Gastroesophageal sphincter (tissue), 4 donors: ENCODE measurements at regions not wholly inside any gene's neighbourhood (a gene's known extent, or its start where the extent isn't known, plus 50 kb on each side); places are given as distances from the start of the nearest gene placed in this dataset.

Source experiments
- ATAC-seq: fragments of 150-250 bp; one replicate; pipeline ENCODE4 v1.9.1; 2016; ENCODE audit warnings: mild to moderate bottlenecking, moderate library complexity
- H3K27ac ChIP-seq, 4 donors: fragments of 200-600 bp; sonication (generic) in 3 of 4; 1 replicate in 3 of 4; 2 replicates in 1 of 4; pipeline ENCODE4 v1.5.1; 2016 to 2019
- H3K27me3 ChIP-seq: fragments of 200-600 bp; sonication (generic); one replicate; pipeline ENCODE4 v1.5.1; 2019
- H3K36me3 ChIP-seq, 2 donors: fragments of 200-600 bp; sonication (generic); one replicate each; pipeline ENCODE4 v1.5.1; 2019; ENCODE audit warnings: control low read depth in 1 of 2
- H3K4me1 ChIP-seq, 3 donors: fragments of 200-600 bp; sonication (generic); 1 replicate in 2 of 3; 2 replicates in 1 of 3; pipeline ENCODE4 v1.5.1; 2016 to 2019; ENCODE audit warnings: control low read depth in 2 of 3
- H3K4me3 ChIP-seq, 2 donors: fragments of 200-600 bp; sonication (generic); one replicate each; pipeline ENCODE4 v1.5.1; 2019; ENCODE audit warnings: mild to moderate bottlenecking in 1 of 2, moderate library complexity in 1 of 2
- H3K9me3 ChIP-seq, 3 donors: fragments of 200-600 bp; sonication (generic); one replicate each; pipeline ENCODE4 v1.5.1; 2017 to 2019; ENCODE audit warnings: control low read depth in 2 of 3
- CTCF ChIP-seq, 4 experiments: fragments of 200-600 bp in 2 of 4; fragments of 450-650 bp in 2 of 4; sonication (generic) in 1 of 4; IDR thresholded peaks; one replicate each; pipeline ENCODE4 v1.5.1; 2017 to 2019; ENCODE audit warnings: antibody characterized with exemption in 4 of 4, mild to moderate bottlenecking in 2 of 4, moderate library complexity in 2 of 4
- EP300 ChIP-seq: sonication (generic); formaldehyde crosslinking; IDR thresholded peaks from one replicate; pipeline ENCODE4 v1.6.1; 2017; ENCODE audit warnings: antibody characterized with exemption, mild to moderate bottlenecking
- POLR2A ChIP-seq, 2 donors: fragments of 450-650 bp; IDR thresholded peaks; one replicate each; pipeline ENCODE4 v1.6.1; 2017; ENCODE audit warnings: antibody characterized with exemption in 2 of 2, mild to moderate bottlenecking in 2 of 2, moderate library complexity in 1 of 2
- POLR2AphosphoS5 ChIP-seq: sonication (generic); formaldehyde crosslinking; IDR thresholded peaks from one replicate; pipeline ENCODE4 v1.6.1; 2017; ENCODE audit warnings: antibody characterized with exemption
- WGBS, 2 donors: methylation state at CpG; one replicate each; pipeline ENCODE4 v1.1.5; 2018; ENCODE audit warnings: low coverage in 1 of 2; 5-methylcytosine and 5-hydroxymethylcytosine counted together

DNA sequence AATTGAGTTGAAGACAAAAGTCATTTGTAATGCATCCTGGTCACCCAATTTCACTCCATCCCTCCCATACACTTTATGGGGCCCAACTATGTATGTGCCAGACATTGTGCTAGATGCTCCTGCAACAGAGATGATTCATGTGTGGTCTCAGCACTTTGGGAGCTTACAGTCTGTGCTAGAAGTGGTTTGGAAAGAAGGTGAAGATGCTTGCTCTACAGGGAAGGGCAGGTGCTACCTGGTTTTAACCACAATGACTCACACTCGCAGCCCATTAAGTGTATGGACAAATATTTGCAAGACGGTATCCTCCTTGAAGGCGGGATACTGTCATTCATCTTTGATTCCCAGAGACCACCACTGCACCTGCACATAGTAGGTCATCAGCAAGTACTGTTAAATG is 257.6 kb downstream of the OTUD1 start:
- Histone ChIP-seq H3K27me3 (peaks cover 70% of the 10 kb centered on the region), H3K9me3 (no peaks in the 10 kb centered on the region), H3K27ac (no peak overlapping the region), H3K4me1 (peaks cover 0 to 33% (median 7%) of the 10 kb centered on the region in 3 donors), H3K4me3 (no peak overlapping the region), H3K36me3 (no peaks in the 10 kb centered on the region)
- no peak for ATAC-seq
- TF ChIP-seq POLR2A (IDR thresholded peaks at IDR 0.05) (no peak), EP300 (no peak), CTCF (IDR thresholded peaks at IDR 0.05) (no peak), POLR2AphosphoS5 (no peak)
- 75 to 90% methylated on average over 3 of the region's 3 CpGs for WGBS, 2 donors

DNA sequence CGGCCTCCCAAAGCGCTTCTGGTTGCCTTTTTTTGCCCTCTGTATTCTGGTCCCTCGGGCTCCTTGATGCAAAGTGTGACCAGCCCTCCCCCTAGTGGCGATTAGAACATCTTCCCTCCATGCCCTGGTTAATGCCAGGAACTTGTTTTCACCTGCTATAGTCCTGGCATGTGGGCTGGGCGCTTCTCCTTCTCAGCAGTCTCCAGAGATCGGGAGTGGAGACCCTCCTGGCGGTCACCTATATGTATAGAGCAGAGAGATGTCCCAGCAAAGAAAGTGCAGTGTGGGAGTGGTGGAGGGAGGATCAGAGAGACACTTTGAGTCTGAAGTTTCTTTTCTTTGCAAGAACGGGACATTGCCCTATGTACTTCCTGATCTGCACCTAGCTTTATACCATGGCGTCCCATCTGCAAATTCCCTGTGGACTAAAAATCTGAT is 264.1 kb downstream of the OTUD1 start:
- TF ChIP-seq CTCF (IDR thresholded peaks at IDR 0.05) (peak; percentile 23 to 69 (median 48)), POLR2A (IDR thresholded peaks at IDR 0.05) (no peak)
- Histone ChIP-seq H3K36me3 (no peaks in the 10 kb centered on the region), H3K27ac (no peak overlapping the region), H3K27me3 (peaks cover 19% of the 10 kb centered on the region), H3K9me3 (no peaks in the 10 kb centered on the region), H3K4me1 (no peaks in the 10 kb centered on the region), H3K4me3 (no peak overlapping the region)
- WGBS, 2 donors = 10 to 31% methylated on average over 4 to 6 of the region's 9 CpGs
- peak; percentile 58 for ATAC-seq

DNA sequence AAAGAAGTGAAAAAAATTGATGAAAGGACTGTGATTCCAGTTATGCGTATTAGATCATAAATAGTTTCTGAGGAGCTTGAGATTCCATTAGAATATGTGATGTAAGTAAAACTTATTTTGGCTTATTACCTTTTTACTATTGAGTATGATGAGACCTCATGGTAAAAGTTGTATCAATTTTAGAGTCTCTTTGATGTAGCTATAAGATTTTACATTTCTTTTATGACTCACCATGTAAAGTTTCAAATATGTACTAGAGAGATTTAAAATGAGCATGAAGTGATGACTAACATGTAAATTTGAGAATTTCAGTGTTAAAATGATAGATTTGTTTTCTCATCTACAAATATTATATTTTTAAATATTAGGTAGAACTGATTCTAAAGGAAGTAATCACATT is 276.5 kb downstream of the OTUD1 start:
- no peaks in the 10 kb centered on the region for H3K36me3 ChIP-seq
- 94 to 100% methylated on average over 1 of the region's 1 CpG for WGBS, 2 donors
- no peak for ATAC-seq
- H3K9me3 ChIP-seq = no peaks in the 10 kb centered on the region
- no peak overlapping the region for H3K4me3 ChIP-seq
- H3K27me3 ChIP-seq = peaks cover 3% of the 10 kb centered on the region
- no peaks in the 10 kb centered on the region for H3K4me1 ChIP-seq
- TF ChIP-seq EP300 = no peak
- no peak for TF ChIP-seq CTCF (IDR thresholded peaks at IDR 0.05)
- no peak for TF ChIP-seq POLR2A (IDR thresholded peaks at IDR 0.05)
- no peak for TF ChIP-seq POLR2AphosphoS5
- no peak overlapping the region for H3K27ac ChIP-seq

DNA sequence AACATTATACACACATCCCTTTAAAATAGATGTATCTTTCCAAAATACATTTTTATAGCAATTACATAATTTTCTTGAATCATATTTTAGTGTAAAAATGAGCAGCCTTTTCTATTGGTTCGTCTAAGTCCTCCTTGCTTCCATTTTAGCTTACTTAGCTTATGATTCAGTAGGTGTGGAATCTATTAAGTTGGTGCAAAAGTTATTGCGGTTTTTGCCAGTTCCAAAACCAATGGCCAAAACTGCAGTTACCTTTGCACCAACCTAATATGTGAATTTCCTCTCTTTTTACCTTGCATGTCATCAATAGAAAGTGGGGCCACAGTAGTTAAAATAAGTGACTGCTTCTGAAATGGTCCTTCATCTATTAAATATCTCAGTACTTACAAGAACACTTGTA is 279.0 kb downstream of the OTUD1 start:
- ATAC-seq = no peak
- 36 to 47% methylated on average over 2 of the region's 2 CpGs for WGBS, 2 donors
- H3K9me3 ChIP-seq = no peaks in the 10 kb centered on the region

More for the DNA sequence above, 279.0 kb downstream of the OTUD1 start:
- Histone ChIP-seq H3K36me3 (no peaks in the 10 kb centered on the region), H3K4me1 (no peaks in the 10 kb centered on the region), H3K27ac (no peak overlapping the region), H3K4me3 (no peak overlapping the region), H3K27me3 (no peaks in the 10 kb centered on the region)
- TF ChIP-seq POLR2AphosphoS5 (no peak), POLR2A (IDR thresholded peaks at IDR 0.05) (no peak), CTCF (IDR thresholded peaks at IDR 0.05) (no peak), EP300 (no peak)
